Naive B cell (primary cell): ENCODE measurements at regions not wholly inside any gene's neighbourhood (a gene's known extent, or its start where the extent isn't known, plus 50 kb on each side); places are given as distances from the start of the nearest gene placed in this dataset.
"Not testable (repeated sequence)": the region's sequence is repeated elsewhere in the genome, so short reads cannot be mapped to it uniquely, and the experiment has no call there.

Experiments used
- ATAC-seq, 2 donors: fragments of 150-1000 bp; cut with Tn5 transposase; 2 replicates each; pipeline ENCODE4 v1.10.0; 2021; ENCODE audit warnings: low read depth in 2 of 2, mild to moderate bottlenecking in 2 of 2, moderate library complexity in 2 of 2
- DNase-seq: peaks from one replicate; pipeline ENCODE4 v3.0.0; 2022
- H3K27ac Mint-ChIP-seq, 6 donors: one replicate each; pipeline ENCODE4 v1.8.0; 2020 to 2022; ENCODE audit warnings: mild to moderate bottlenecking in 6 of 6, mixed read lengths in 6 of 6, moderate library complexity in 5 of 6, inconsistent platforms in 2 of 6
- H3K27me3 Mint-ChIP-seq, 3 donors: one replicate each; pipeline ENCODE4 v1.8.0; 2021 to 2022; ENCODE audit warnings: mixed read lengths in 3 of 3, mild to moderate bottlenecking in 1 of 3
- H3K36me3 Mint-ChIP-seq, 2 donors: one replicate each; pipeline ENCODE4 v1.8.0; 2020 to 2022; ENCODE audit warnings: mixed read lengths in 2 of 2, inconsistent platforms in 1 of 2, mild to moderate bottlenecking in 1 of 2
- H3K4me1 Mint-ChIP-seq, 3 donors: one replicate each; pipeline ENCODE4 v1.8.0; 2020 to 2022; ENCODE audit warnings: mixed read lengths in 3 of 3, inconsistent platforms in 1 of 3, mild to moderate bottlenecking in 1 of 3, moderate library complexity in 1 of 3
- H3K4me3 Mint-ChIP-seq, 8 donors: one replicate each; pipeline ENCODE4 v1.8.0; 2020 to 2022; ENCODE audit warnings: mild to moderate bottlenecking in 8 of 8, mixed read lengths in 8 of 8, moderate library complexity in 8 of 8, inconsistent platforms in 2 of 8
- H3K9me3 Mint-ChIP-seq, 7 donors: one replicate each; pipeline ENCODE4 v1.8.0; 2020 to 2022; ENCODE audit warnings: mixed read lengths in 7 of 7, mild to moderate bottlenecking in 5 of 7, inconsistent platforms in 2 of 7, moderate library complexity in 1 of 7

DNA sequence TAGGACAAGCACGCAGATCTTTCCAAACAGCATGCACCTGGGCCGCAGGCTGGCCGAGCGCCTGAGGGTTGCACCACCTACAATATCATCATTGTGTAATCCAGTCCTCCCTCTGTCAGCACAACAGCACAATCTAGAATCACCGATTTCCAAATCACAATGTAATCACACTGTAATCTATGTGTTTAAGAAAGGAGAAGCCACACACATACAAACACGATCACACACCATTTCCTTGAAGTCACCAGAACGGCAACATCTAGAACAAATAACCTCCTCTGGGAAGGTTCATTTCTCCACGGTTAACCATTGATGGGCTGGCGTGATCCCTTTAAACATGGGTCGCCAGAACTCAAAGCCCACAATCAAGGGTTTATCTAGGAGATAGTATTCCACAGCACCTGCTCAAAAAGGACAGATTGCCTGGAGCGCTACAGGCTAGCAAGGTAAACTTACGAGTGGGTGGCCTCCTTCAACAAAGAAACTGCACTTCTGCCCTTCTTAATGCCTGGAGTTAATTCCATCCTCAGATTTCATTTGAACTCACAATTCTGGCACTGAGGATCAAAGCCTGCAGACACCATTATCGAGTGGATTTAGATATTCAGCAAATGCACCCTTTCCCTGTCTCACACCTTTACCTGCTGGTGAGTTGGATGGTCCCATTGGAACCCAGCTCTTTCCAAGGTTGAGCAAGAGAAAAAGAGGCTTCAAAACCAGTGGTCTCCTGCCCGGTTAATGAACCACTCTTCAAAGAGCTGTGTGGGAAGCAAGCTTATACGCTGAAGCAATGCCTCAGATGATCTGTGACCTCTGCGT lies 83.8 kb upstream of the FOXQ1 start:
- no peaks in the 10 kb centered on the region for H3K4me1 Mint-ChIP-seq
- DNase-seq: no peak
- no peak for ATAC-seq
- H3K9me3 Mint-ChIP-seq: peaks cover 0 to 4% (median 0%) of the 10 kb centered on the region in 7 donors
- no peak overlapping the region for H3K27ac Mint-ChIP-seq
- H3K27me3 Mint-ChIP-seq: peaks cover 4 to 37% (median 22%) of the 10 kb centered on the region in 3 donors
- no peaks in the 10 kb centered on the region for H3K36me3 Mint-ChIP-seq
- H3K4me3 Mint-ChIP-seq: no peak overlapping the region

DNA sequence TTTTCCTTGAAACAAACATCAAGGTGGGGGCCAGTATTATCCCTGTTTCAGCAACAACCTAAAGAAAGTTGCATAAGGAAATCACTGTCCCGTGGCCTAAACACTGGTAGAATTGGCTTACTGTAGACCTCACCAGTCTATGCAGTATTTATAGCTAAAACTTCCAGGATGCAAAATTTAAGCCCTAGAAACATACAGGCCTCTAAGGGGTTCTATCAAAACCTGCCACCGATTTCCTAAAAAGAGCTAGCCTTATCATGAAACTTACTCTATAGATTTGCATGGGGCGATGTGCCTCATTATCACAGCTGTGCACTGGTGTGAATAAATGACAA lies 84.3 kb upstream of the FOXQ1 start:
- ATAC-seq (no peak), DNase-seq (no peak)
- Mint-ChIP-seq H3K4me3 (no peak overlapping the region), H3K27ac (no peak overlapping the region), H3K27me3 (peaks cover 4 to 37% (median 22%) of the 10 kb centered on the region in 3 donors), H3K36me3 (no peaks in the 10 kb centered on the region), H3K4me1 (no peaks in the 10 kb centered on the region), H3K9me3 (peaks cover 0 to 4% (median 0%) of the 10 kb centered on the region in 7 donors)

DNA sequence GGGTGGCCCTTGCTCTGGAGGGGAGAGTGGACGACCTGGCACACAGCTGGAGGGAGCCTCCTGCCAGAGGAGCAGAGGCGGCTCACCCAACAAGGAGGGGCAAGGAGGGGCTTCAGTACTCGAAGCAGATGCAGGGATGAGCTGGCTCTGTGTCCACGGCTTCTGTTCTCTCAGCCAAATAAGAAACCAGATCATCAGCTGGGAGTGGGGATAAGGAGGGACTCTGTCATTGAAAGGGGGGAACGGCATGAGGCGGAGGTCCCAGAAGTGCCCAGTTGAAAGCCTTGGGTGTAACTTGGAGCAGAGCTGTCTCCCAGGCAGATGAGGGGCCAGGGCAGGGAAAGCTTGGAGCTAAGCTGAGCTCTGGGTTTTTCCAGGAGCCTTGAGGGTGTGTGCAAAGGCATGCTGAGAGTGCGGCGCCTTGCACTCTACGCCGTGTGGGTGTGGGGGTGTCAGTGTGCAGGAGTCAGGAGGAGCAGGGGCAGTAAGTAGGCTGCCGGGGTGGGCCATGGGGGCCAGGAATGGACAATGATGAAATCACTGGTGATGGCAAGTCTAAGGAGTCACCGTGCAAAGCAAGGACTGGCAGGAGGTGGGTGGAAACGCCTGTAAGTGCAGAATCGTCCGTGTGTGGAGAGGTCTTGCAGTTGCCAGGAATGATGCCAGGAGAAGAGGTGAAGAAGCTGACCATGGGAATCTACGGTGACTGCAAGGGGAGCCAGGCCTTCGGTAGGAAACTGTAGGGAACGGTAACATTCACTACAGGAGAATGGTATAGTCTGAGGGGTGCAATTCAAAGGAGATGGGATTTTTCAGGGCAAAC lies 85.4 kb upstream of the FOXQ1 start:
- H3K4me1 Mint-ChIP-seq: no peaks in the 10 kb centered on the region
- no peak overlapping the region for H3K4me3 Mint-ChIP-seq
- H3K9me3 Mint-ChIP-seq: peaks cover 0 to 4% (median 0%) of the 10 kb centered on the region in 7 donors
- peak overlapping the region in 1 of 6 donors; percentile 41 for H3K27ac Mint-ChIP-seq
- H3K27me3 Mint-ChIP-seq: peaks cover 4 to 37% (median 15%) of the 10 kb centered on the region in 3 donors
- ATAC-seq: no peak
- no peak for DNase-seq
- no peaks in the 10 kb centered on the region for H3K36me3 Mint-ChIP-seq

DNA sequence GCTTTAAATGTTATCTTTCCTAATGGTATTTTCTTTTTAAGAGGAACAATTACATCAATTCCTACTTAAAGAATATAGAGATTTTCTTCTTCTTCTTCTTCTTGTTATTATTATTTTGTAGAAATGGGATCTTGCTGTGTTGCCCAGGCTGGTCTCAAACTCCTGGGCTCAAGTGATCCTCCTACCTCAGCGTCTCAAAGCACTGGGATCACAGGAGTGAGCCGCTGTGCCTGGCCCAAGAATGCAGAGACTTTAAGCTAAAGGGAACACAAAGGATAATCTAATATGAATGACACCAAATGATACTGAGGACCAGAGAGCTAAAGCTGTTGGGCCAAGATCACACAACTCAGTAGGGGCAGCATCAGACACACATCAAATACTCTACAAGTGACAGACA lies 87.4 kb upstream of the FOXQ1 start:
- H3K9me3 Mint-ChIP-seq: peaks cover 0 to 4% (median 0%) of the 10 kb centered on the region in 7 donors
- H3K36me3 Mint-ChIP-seq: no peaks in the 10 kb centered on the region
- no peak for DNase-seq
- H3K4me3 Mint-ChIP-seq: no peak overlapping the region
- peaks cover 11 to 43% (median 25%) of the 10 kb centered on the region in 3 donors for H3K27me3 Mint-ChIP-seq
- H3K4me1 Mint-ChIP-seq: no peaks in the 10 kb centered on the region
- peak overlapping the region in 1 of 6 donors; percentile 50 for H3K27ac Mint-ChIP-seq
- ATAC-seq: no peak

DNA sequence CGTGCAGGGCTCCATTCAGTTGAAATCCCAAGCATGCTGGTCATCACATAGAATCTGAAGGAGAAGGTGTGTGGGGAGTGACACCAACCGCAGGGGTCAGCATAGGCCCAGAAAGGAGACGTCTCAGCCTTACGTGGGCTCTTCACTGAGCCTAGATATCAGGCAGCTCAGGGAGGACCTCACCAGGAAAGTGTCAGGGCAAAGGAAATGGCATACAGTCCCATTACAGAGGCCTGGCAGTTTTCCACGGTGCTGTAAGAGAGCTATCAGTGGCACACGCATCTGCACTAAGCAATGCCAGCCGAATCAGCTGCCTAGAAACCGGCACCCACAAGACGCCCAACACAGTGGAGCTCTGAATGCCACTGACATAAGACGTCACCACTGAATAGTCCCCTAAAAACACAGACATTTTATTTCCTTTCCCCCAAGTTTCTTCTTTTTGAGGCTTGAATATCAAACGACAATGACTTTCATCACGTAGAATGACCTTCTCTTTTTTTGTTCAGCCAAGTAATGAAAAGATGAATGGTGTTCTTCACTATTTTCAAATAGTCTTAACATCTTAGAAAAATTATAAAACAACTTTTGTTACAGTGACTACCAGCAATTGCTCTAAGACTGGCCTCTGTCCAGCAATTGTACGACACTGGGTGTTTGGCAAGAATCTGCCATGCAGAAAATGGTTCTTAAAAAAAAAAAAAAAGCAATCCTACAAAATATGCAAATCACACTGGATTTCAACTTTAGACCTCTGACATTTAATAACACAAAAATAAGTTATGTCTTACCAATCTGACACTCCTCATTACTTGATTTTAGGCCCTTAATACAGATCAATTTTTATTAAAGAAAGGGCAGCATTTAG lies 88.9 kb upstream of the FOXQ1 start:
- peaks cover 0 to 4% (median 0%) of the 10 kb centered on the region in 7 donors for H3K9me3 Mint-ChIP-seq
- H3K4me3 Mint-ChIP-seq: no peak overlapping the region
- H3K36me3 Mint-ChIP-seq: no peaks in the 10 kb centered on the region
- peaks cover 11 to 33% (median 25%) of the 10 kb centered on the region in 3 donors for H3K27me3 Mint-ChIP-seq
- no peaks in the 10 kb centered on the region for H3K4me1 Mint-ChIP-seq
- ATAC-seq (no peak), DNase-seq (no peak)
- no peak overlapping the region for H3K27ac Mint-ChIP-seq

DNA sequence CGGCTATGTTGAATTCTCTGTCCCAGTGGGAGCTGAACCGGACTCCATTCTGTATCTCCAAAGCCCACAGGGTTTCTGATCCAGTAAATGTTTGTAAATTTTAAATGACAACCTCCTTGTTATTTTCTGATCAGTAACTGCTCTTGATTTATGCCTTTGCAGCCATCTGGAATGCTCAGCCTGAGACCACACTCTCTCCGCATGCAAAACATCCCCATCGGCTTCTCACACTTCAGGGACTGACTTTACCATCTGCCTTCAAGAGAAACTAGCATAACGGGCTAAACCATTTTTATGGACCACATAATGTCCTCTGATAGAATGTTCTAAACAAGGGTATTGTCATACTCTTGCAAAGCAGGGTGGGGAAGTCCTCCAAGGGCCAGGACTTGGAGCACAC lies 94.5 kb upstream of the FOXQ1 start:
- Mint-ChIP-seq H3K9me3 (peaks cover 0 to under 1% (median 0%) of the 10 kb centered on the region in 7 donors), H3K36me3 (no peaks in the 10 kb centered on the region), H3K4me1 (no peaks in the 10 kb centered on the region), H3K4me3 (no peak overlapping the region), H3K27ac (no peak overlapping the region), H3K27me3 (peaks cover 18 to 25% (median 18%) of the 10 kb centered on the region in 3 donors)
- ATAC-seq (no peak), DNase-seq (no peak)

DNA sequence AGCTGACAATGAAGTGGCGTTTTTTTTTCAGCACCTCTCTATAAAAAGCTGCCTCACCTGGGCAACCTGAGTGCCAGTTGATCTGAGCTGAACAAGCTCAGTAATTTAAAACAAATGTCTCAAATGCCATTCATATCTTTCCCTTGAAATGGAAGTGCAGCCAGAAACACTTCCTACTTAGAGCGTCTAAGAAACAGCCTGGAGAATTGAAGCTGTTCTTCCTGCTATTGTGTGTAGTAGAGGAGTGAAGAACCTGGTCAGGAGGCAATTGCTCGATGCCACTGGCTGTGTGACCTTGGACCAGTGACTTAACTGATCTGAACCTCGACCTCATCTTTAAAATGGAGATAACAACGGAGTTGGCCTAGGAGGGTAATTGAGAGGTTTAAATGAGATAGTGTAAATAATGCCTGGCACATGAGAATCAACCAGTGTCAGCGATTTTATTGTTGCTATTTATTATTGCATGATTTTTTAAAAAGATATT lies 95.4 kb upstream of the FOXQ1 start:
- H3K27ac Mint-ChIP-seq: no peak overlapping the region

DNA sequence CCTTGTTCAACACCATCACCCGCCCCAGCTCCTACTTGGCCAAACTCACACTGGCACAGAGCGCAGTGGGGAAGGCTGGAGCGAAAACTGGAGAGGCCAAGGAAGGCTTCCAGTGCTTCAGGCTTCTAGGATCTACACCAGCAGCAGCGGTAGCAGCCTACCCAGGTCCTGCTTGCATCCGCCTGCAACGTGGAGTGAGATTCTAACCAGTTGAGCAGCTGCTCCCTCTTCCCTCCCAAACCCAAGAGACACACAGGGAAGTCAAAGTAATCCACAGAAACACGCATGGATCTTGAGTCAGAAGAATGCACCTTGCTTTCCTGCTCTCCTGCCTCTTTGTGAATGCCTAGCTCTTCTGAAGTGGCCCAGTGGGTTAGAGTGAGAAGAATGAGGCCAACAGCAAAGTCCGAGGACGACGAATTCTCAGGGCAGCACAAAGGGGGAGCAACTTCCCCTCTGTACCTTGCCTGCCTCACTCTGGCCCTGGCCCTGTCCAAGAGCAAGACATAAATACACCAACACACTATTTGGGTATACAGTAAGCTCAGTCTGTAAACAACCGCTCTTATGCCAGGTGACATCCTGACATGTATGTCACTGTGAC lies 95.9 kb upstream of the FOXQ1 start:
- Mint-ChIP-seq H3K4me1 (no peaks in the 10 kb centered on the region), H3K4me3 (no peak overlapping the region), H3K27ac (peak overlapping the region in 1 of 6 donors; percentile 34), H3K9me3 (no peaks in the 10 kb centered on the region), H3K27me3 (peaks cover 17 to 24% (median 18%) of the 10 kb centered on the region in 3 donors), H3K36me3 (no peaks in the 10 kb centered on the region)
- ATAC-seq (no peak), DNase-seq (no peak)

More for the DNA sequence above, 95.4 kb upstream of the FOXQ1 start:
- Mint-ChIP-seq H3K27me3 (peaks cover 18 to 25% (median 18%) of the 10 kb centered on the region in 3 donors), H3K4me3 (no peak overlapping the region), H3K9me3 (no peaks in the 10 kb centered on the region), H3K4me1 (no peaks in the 10 kb centered on the region), H3K36me3 (no peaks in the 10 kb centered on the region)
- no peak for ATAC-seq
- no peak for DNase-seq

DNA sequence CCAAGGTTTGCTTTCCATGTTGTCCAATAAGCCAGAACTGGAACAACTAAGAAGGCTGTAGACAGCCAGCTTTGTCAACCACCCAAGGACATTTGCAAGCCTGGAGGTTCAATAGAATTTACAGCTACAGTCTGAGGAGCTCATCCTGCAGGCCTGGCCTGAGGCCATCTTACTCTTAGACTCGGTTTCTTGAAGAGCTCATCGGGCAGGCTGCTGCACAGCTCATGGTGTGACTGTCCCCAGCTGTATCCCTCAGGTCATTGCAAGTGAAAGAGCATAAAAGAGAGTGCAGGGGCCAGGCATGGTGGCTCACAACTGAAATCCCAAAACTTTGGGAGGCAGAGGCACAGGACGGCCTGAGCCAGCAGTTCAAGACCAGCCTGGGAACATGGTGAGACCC lies 96.9 kb upstream of the FOXQ1 start:
- no peak for ATAC-seq
- Mint-ChIP-seq H3K4me1 (no peaks in the 10 kb centered on the region), H3K4me3 (no peak overlapping the region), H3K9me3 (no peaks in the 10 kb centered on the region), H3K27me3 (peaks cover 10 to 15% (median 11%) of the 10 kb centered on the region in 3 donors), H3K36me3 (no peaks in the 10 kb centered on the region), H3K27ac (no peak overlapping the region)
- DNase-seq: no peak

DNA sequence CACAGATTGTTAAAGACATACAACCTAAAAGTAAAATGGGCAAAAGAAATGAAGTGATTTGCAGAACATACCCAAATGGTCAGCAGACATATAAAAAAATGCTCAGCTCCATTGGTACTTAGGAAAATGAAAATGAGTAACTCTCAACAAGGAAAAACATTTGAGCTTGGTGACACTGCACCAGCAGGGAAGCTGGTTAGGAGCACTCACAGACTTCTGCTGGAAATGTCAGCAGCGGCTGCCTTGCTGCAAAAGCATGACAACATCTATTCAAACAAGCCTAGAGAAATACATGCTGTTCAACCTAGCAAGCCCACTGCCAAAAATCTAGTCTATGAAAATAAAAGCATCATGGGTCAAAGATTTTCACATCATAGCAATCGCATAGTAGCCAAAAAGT lies 99.0 kb upstream of the FOXQ1 start:
- Mint-ChIP-seq H3K4me1 (no peaks in the 10 kb centered on the region), H3K27ac (peak overlapping the region in 1 of 6 donors; percentile 52), H3K36me3 (no peaks in the 10 kb centered on the region), H3K27me3 (peaks cover 22 to 24% (median 24%) of the 10 kb centered on the region in 3 donors), H3K4me3 (no peak overlapping the region), H3K9me3 (peaks cover 0 to 6% (median 3%) of the 10 kb centered on the region in 7 donors)
- no peak for DNase-seq
- no peak for ATAC-seq

DNA sequence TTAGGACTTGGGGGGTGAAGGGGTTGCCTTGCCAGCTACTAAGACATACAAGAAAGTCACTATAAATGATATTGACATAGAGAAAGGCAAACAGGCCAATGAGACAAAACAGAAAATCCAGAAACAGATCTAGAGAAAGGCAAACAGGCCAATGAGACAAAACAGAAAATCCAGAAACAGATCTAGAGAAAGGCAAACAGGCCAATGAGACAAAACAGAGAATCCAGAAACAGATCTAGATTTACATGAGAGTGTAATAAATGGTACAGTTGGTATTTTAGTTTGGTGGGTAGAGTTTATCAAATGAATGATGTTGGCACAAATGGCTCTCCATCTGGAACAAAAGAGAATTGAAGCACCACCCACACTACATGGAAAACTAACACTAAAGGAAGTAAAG lies 99.8 kb upstream of the FOXQ1 start:
- not testable (repeated sequence) for H3K9me3 Mint-ChIP-seq, DNase-seq, H3K4me3 Mint-ChIP-seq, H3K27ac Mint-ChIP-seq, H3K36me3 Mint-ChIP-seq, ATAC-seq, H3K4me1 Mint-ChIP-seq
- peaks cover 22 to 27% (median 22%) of the 10 kb centered on the region in 3 donors for H3K27me3 Mint-ChIP-seq

DNA sequence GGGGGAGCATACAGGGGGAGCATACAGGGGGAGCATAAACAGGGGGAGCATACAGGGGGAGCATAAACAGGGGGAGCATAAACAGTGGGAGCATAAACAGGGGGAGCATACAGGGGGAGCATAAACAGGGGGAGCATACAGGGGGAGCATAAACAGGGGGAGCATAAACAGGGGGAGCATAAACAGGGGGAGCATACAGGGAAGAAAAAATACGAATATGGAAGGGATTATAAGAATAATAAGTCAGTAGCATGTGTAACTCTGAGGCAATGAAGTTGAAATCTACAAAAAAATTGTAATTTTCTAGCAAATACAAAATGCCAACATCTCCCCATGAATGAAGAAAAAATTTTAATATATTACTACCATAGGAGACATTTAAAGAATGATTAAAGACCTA lies 101.3 kb upstream of the FOXQ1 start:
- H3K9me3 Mint-ChIP-seq, H3K4me3 Mint-ChIP-seq, H3K4me1 Mint-ChIP-seq, DNase-seq, H3K27ac Mint-ChIP-seq, H3K36me3 Mint-ChIP-seq, ATAC-seq: not testable (repeated sequence)
- H3K27me3 Mint-ChIP-seq: peaks cover 31 to 41% (median 35%) of the 10 kb centered on the region in 3 donors

DNA sequence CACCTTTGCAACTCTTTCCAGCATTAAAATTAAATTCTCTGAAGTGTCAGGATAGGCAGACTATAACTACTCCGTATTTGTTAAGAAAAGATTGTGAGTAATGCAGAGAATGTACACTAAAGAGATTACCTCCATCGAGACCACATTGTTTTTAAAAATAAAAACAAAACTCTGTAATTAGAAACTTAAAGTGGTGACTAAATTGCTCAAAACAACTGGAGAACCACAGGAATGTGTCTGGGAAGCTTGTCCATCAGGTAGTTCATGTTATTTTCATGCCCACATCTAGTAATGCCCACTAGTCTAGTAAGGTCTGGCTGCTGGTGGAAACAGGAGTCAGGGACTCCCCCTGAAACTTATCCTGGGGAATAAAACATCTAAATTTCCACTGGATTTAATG lies 103.0 kb upstream of the FOXQ1 start:
- Mint-ChIP-seq H3K4me1 (no peaks in the 10 kb centered on the region), H3K27ac (no peak overlapping the region), H3K27me3 (peaks cover 29 to 42% (median 33%) of the 10 kb centered on the region in 3 donors), H3K9me3 (peaks cover 0 to 10% (median 3%) of the 10 kb centered on the region in 7 donors), H3K36me3 (no peaks in the 10 kb centered on the region), H3K4me3 (no peak overlapping the region)
- ATAC-seq (no peak), DNase-seq (no peak)
